NCI-H2196 (cell line): ENCODE measurements at regions not wholly inside any gene's neighbourhood (a gene's known extent, or its start where the extent isn't known, plus 50 kb on each side); places are given as distances from the start of the nearest gene placed in this dataset.
A peak's percentile ranks its signal among the peaks of the same experiment; 100 is the strongest.

Source experiments
- DNase-seq: peaks from one replicate; lab custom pipeline; 2025; ENCODE audit not compliant: unreplicated experiment; lab: John Stamatoyannopoulos, UW

DNA sequence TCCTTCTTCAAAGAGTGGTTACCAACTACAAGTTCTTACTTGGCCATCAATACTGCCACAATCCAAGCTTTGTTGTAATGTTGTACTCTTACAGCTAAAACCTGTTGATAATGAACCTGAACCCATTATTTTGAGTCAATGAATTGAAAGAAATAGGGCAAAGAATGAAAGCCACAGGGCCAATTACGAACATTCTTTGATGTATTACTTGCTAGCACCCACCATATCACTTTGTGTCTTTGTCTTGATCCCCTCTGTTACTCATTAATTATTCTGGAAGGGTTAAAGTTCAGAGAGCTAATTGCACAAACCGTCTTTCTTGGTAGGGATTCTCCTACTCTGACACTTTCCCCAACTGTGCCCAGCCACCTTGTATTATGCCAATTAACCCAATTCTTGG is 53.2 kb upstream of the TFEC start:
- no peak for DNase-seq

DNA sequence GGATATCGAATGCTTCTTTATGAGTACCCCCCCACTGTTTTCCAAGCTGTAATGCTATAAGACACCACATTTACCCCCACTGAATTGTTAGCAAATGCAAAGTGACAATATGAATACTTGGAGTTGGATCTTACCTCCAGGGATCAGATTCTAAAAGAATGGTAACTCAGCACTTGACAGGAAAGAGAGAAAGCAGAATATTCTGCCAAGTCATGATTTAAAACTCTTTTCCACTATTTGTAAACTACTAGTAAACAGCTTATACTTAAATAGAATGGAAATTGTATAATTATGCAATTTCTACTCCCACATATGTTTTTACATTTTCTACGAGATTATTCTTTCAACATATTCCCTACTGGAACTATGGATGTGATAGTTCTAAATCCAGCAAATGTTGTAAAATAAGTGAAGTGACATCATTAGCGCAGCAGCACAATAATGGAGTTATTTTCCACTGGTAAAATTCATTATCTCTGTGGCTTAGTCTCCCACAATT is 56.0 kb upstream of the TFEC start:
- no peak for DNase-seq

DNA sequence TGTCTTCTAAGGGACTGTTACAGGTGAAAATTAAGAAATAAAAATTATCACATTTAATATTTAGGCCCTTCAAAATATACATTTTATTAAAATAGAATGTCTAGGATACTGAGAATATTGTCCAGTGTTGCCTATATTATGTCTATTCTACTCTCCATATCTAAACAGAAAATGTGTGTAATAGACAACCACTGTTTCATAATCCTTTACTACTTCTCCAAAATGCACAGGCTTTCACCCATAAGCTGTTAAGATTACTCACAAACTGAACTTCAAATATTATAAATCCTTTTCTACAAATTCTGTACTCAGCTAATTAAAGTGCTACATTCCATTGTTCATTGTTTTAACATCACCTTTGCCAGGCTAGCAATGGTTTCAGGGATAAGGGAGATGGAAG is 56.7 kb upstream of the TFEC start:
- no peak for DNase-seq

GRCh38 chr7:116087984-116088383 is 57.4 kb upstream of the TFEC start:
- DNase-seq: no peak

GRCh38 chr7:116089293-116089692 is 58.7 kb upstream of the TFEC start:
- DNase-seq: no peak

DNA sequence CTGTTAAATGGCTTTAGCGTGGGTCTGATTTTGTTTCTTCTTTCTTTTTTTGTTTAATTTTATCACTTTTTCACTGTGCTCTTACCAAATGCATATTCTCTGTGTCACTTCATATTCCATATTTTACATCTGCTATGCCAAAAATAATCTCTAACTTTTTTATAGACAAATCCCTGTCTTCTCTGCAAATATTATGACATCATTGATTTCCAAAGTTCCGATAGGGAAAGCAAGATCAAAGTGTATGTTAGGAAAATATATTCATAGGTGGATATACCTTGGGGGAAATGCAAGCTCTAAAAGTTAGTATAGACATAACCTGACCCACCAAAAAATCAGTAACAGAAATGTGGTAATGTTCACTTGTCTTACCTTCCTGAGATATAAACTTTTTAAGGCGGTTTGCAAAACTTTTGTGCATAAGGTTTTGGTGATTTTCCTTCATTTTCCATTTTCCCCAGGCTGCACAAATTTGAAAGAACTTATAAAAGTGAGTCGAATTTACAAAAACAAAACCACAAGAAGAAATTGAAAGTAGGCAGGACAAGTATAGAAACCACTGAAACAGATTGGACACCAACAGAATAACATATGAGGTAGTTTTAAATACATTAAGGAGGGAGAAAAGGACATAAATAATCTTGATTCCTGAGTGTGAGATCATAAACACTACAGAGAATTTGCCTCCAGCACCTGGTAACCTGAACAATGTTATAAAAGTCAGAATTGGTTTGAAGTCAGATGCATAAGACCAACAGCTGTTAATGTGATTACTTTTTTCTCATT is 63.1 kb upstream of the TFEC start:
- DNase-seq: no peak

GRCh38 chr7:116095396-116095795 is 64.8 kb upstream of the TFEC start:
- DNase-seq: no peak

GRCh38 chr7:116097365-116098009 is 66.9 kb upstream of the TFEC start:
- no peak for DNase-seq

DNA sequence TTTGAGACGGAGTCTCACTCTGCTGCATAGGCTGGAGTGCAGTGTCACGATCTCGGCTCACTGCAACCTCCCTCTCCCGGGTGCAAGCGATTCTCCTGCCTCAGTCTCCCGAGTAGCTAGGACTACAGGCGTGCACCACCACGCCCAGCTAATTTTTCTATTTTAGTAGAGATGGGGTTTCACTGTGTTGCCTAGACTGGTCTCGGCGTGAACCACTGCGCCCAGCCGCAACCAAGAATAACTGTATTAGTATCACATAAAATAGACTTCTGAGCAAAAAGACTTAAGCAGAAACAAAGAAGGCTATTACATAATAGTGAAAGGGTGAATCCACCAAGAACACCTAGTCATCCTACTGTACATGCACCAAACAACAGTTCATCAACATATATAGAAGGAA is 67.6 kb upstream of the TFEC start:
- DNase-seq: no peak

GRCh38 chr7:116100626-116101025 is 70.1 kb upstream of the TFEC start:
- no peak for DNase-seq

- DNase-seq: no peak
These were observed 71.1 kb upstream of the TFEC start for GRCh38 chr7:116101704-116102103.

DNA sequence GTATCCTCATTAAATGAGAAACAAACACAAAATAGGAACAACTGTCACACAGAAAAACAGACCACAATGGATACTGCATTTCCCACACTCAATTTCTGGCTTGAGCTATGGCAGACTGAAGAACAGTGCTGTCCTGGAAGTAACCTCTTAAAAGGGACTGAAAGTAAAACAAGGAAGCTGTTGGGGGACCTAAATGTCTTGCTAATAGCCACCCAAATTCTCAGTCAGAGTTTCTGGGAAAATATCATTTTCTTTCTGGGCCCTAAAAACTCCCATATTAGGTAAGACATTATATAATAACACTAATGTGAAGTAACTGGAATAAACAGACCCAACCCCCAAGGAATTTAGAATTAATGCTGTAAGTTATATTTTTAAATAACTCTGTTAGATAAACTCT is 80.9 kb upstream of the TFEC start:
- no peak for DNase-seq

- no peak for DNase-seq
These were observed 82.7 kb upstream of the TFEC start for GRCh38 chr7:116113310-116113709.

- DNase-seq: no peak
These were observed 89.5 kb upstream of the TES start for GRCh38 chr7:116120839-116121238.

- DNase-seq: no peak
These were observed 87.3 kb upstream of the TES start for GRCh38 chr7:116122972-116123595.

- no peak for DNase-seq
These were observed 82.2 kb upstream of the TES start for GRCh38 chr7:116128139-116128538.

GRCh38 chr7:116135306-116135705 is 75.0 kb upstream of the TES start:
- no peak for DNase-seq

DNA sequence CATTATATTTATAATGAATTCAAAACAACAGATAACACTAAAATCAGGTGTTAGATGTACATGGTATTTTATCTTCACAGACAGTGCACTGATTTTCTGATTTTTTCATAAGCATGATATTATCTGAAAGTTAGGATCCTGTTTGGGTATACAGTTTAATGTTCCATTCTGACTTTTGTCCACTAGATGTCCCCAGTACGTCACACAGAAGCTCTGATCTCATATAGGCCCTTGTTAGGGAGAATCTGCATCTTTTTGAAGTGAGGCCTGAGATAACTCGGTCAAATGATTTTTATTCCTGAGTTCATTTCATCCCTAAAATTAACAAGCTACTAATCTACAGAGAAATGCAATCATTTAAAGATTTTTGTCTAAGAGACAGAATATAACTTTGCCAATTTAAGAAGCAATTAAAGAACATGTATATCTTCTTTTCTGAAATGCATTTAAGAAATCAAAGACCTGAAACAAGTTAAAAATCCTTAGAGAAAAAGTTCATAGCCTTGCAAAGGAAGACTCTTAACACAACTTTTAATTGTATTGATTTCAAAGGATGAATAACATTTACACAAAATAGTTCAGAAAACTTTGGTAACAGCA is 72.0 kb upstream of the TES start:
- peak; percentile 57 for DNase-seq

DNA sequence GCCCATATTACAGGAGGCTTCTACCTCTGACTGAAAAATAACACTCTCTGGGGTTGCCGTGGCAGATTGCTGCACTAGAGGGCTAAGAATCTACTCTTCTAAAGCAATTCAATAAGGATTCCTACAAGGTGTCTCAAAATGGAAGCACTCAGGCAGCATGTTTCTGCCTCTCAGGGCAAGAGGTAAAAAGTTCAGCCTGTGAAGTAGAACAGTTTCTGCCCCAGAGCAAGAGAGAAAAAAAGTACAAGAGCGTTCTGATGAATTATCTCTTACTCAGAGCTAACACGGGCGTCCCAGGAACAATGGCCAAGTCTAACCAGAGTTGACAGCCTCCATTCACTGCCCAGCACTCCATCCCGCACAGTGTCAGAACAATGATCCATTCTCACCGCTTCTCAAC is 71.3 kb upstream of the TES start:
- no peak for DNase-seq

DNA sequence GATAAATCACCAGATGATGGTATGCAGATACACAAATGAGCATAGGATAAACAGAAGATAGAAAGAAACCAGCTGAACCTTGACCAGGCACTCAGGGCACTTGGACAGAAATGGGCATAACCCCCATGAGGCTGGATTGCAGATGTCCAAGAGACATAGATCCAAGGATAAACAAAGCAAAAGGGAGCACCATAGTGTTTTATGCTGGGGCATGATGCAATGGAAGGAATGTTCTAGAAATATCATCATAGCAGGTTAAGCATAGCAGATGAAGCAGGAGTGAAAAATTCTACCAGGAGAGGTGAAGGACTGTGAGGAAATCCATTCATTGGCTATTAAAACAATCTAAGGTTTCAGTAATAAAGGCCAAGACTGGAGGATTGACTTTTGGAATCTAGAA is 70.5 kb upstream of the TES start:
- no peak for DNase-seq

- DNase-seq: no peak
These were observed 68.0 kb upstream of the TES start for GRCh38 chr7:116142374-116142773.

- no peak for DNase-seq
These were observed 67.5 kb upstream of the TES start for GRCh38 chr7:116142850-116143249.
